ENCODE measurements at regions not wholly inside any gene's neighbourhood (a gene's known extent, or its start where the extent isn't known, plus 50 kb on each side); places are given as distances from the start of the nearest gene placed in this dataset.

DNA sequence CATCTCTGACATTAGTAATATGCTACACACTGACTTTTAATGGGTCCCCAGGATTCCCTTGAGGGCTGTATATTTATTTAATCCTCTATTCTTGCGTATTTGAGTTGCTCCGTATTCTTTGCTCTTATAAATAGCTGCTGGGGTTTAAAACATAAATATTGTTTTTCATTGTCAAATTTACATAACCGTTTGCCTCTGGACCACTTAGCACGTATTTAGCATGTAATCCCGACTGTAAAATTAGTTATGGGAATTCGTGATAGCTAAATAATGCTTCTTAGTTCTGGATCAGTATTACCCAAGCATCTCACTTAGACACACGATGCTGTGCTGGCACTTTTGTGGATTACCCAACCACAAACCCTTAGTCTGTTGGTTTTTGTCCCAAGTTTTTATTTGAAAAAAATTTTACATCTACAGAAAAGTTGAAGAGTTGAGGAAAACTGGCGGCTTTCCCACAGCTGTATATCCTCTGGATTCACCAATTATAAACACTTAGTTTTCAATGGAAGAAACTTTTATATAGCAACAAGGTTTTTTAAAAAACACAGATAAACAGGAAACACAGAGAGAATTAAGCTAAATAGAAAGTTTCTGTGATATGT is 296.8 kb upstream of the TPM1 start:
- TF ChIP-seq, protein P1, sequence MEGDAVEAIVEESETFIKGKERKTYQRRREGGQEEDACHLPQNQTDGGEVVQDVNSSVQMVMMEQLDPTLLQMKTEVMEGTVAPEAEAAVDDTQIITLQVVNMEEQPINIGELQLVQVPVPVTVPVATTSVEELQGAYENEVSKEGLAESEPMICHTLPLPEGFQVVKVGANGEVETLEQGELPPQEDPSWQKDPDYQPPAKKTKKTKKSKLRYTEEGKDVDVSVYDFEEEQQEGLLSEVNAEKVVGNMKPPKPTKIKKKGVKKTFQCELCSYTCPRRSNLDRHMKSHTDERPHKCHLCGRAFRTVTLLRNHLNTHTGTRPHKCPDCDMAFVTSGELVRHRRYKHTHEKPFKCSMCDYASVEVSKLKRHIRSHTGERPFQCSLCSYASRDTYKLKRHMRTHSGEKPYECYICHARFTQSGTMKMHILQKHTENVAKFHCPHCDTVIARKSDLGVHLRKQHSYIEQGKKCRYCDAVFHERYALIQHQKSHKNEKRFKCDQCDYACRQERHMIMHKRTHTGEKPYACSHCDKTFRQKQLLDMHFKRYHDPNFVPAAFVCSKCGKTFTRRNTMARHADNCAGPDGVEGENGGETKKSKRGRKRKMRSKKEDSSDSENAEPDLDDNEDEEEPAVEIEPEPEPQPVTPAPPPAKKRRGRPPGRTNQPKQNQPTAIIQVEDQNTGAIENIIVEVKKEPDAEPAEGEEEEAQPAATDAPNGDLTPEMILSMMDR (IDR thresholded peaks at IDR 0.05; ENCODE audit: insufficient read depth, low read length): no peak
- TF ChIP-seq GABPA (IDR thresholded peaks at IDR 0.05; ENCODE audit: low read depth): no peak
- TF ChIP-seq POLR2AphosphoS5 (IDR thresholded peaks at IDR 0.05; ENCODE audit: low read depth): no peak
